ENCODE measurements at regions not wholly inside any gene's neighbourhood (a gene's known extent, or its start where the extent isn't known, plus 50 kb on each side); places are given as distances from the start of the nearest gene placed in this dataset.

DNA sequence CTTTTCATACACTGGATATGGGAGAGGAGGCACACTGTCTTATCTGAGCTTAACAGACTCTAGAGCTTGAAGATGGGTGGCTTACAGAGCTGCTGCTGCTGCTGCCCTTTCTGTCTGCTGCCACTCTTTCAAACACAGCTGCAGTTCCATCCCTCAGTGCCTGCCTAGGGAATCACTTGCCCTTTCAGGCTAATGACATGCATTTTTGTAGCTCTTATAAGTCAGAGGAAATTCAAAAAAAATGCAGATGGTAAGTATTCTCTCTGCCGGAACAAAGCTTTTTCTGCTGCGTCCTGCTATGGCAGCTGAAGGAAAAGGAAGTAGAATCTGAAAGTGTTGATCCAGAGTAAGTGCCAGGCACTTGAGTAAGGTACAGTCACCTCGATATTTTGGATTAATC, 460.4 kb upstream of the DIAPH2 start:
- Histone ChIP-seq H3K9me3 (no peaks in the 10 kb centered on the region), H3K36me3 (no peaks in the 10 kb centered on the region), H3K4me1 (no peaks in the 10 kb centered on the region), H3K27me3 (no peaks in the 10 kb centered on the region), H3K27ac (no peak overlapping the region), H3K4me3 (no peak overlapping the region)
- intact Hi-C loops (cut with DNase I; ENCODE audit: low total_unique reads) (no loop called here), in situ Hi-C loops (cut with MboI; ENCODE audit: low sequenced_read_pairs in 4 of 4) (no loop called here)
- ATAC-seq (no peak), DNase-seq (no peak)
- TF ChIP-seq, protein P1, sequence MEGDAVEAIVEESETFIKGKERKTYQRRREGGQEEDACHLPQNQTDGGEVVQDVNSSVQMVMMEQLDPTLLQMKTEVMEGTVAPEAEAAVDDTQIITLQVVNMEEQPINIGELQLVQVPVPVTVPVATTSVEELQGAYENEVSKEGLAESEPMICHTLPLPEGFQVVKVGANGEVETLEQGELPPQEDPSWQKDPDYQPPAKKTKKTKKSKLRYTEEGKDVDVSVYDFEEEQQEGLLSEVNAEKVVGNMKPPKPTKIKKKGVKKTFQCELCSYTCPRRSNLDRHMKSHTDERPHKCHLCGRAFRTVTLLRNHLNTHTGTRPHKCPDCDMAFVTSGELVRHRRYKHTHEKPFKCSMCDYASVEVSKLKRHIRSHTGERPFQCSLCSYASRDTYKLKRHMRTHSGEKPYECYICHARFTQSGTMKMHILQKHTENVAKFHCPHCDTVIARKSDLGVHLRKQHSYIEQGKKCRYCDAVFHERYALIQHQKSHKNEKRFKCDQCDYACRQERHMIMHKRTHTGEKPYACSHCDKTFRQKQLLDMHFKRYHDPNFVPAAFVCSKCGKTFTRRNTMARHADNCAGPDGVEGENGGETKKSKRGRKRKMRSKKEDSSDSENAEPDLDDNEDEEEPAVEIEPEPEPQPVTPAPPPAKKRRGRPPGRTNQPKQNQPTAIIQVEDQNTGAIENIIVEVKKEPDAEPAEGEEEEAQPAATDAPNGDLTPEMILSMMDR (IDR thresholded peaks at IDR 0.05 in 4 of 5, conservative IDR thresholded peaks at IDR 0.05 in 1 of 5) = no peak

DNA sequence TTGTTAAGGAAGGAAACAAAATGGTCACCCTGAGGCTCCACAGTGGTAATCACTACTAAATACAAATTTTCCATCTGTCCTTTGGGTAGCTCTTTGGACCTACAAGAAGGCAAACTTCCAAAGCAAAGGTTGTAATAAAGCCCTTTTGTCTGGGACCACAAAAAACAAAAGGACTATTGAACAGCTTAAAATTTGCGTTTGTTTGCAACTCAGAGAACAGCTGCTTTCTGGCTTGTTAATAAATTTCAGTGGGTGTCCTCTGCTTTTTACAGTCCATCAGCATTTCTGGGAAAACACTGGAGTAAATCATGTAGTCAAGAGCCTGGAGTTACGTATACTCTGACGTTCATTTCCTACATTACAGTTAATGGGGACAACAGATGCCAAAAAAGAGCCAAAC, 439.7 kb upstream of the DIAPH2 start:
- TF ChIP-seq, protein P1 (IDR thresholded peaks at IDR 0.05 in 4 of 5, conservative IDR thresholded peaks at IDR 0.05 in 1 of 5) = no peak
- TF ChIP-seq POLR2A (IDR thresholded peaks at IDR 0.05) = no peak
- intact Hi-C loops (cut with DNase I; ENCODE audit: low total_unique reads) = no loop called here
- DNase-seq = no peak
- Histone ChIP-seq H3K4me1 (no peaks in the 10 kb centered on the region), H3K4me3 (no peak overlapping the region), H3K27me3 (no peaks in the 10 kb centered on the region), H3K9me3 (no peaks in the 10 kb centered on the region), H3K27ac (peak overlapping the region in 3 of 4 donors; percentile 4 to 43 (median 31)), H3K36me3 (no peaks in the 10 kb centered on the region)
- in situ Hi-C loops (cut with MboI; ENCODE audit: low sequenced_read_pairs in 4 of 4) = no loop called here
- ATAC-seq = no peak

DNA sequence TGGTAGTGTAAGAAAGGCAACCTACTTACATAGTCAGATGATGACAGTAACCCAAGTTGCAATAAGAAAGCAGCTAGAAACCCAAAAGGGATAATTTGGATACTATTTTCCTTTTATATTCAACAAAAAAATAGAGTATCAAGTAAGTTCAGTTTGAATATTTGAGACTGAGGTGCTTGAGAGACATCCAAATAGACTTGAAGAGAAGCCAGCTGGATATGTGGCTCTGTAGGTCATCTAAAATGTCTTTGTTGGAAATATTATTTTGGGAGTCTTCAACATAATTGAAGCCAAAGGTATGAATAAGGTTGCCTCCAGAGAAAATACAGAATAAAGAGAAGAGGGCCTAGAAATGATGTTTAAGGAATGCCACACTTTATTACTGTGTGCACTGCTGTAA, 438.2 kb upstream of the DIAPH2 start:
- Histone ChIP-seq H3K36me3 (no peaks in the 10 kb centered on the region), H3K4me1 (no peaks in the 10 kb centered on the region), H3K27me3 (no peaks in the 10 kb centered on the region), H3K4me3 (no peak overlapping the region), H3K9me3 (no peaks in the 10 kb centered on the region), H3K27ac (no peak overlapping the region)
- intact Hi-C loops (cut with DNase I; ENCODE audit: low total_unique reads) (no loop called here), in situ Hi-C loops (cut with MboI; ENCODE audit: low sequenced_read_pairs in 4 of 4) (no loop called here)
- TF ChIP-seq POLR2A (IDR thresholded peaks at IDR 0.05) = no peak
- TF ChIP-seq, protein P1 (IDR thresholded peaks at IDR 0.05 in 4 of 5, conservative IDR thresholded peaks at IDR 0.05 in 1 of 5) = no peak
- DNase-seq (no peak), ATAC-seq (no peak)
